ENCODE measurements at regions not wholly inside any gene's neighbourhood (a gene's known extent, or its start where the extent isn't known, plus 50 kb on each side); places are given as distances from the start of the nearest gene placed in this dataset.

DNA sequence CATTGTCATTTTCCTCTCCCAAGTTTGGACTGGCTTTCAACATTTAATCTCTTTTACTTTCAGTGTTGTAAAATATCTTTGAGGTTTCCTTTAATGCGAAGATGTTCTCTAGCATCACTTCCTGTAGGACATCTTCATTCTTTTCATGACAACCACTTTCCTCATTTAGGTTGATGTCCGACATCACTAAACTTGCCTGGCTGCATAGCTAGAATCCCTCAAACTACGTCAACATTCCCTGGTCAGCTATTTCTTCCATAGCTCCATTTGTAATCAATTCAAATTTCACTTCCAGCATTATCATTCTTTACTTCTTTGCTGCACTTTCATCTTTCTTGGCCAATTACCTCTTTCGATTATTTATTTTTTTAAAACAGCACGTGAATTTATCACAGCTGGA lies 198.6 kb upstream of the EMCN start:
- H2AFZ ChIP-seq (ENCODE audit: low read length) = no peak overlapping the region
- no peak overlapping the region for H3K4me3 ChIP-seq (ENCODE audit: low read depth, low read length, poor library complexity, severe bottlenecking)
- no peaks in the 10 kb centered on the region for H4K20me1 ChIP-seq (ENCODE audit: insufficient read depth, low read length)
- H3K79me2 ChIP-seq (ENCODE audit: insufficient read depth, low read depth, low read length) = no peaks in the 10 kb centered on the region
- no peaks in the 10 kb centered on the region for H3K9me3 ChIP-seq (ENCODE audit: low read length)
- no peak for DNase-seq (ENCODE audit: low spot score)
- ChIA-PET POLR2A (interaction anchor here (0.5 to 0.7 kb wide), 2 partner anchors 69 to 1170 kb away, joined by 3 to 5 read pairs; no protein-coding TSS in a partner anchor), CTCF (ENCODE audit: unreplicated experiment) (no interaction called here)
- no peaks in the 10 kb centered on the region for H3K9me2 ChIP-seq (ENCODE audit: insufficient read depth, low read length)
- H3K4me2 ChIP-seq (ENCODE audit: low read length) = no peak overlapping the region
- no peaks in the 10 kb centered on the region for H3K36me3 ChIP-seq (ENCODE audit: insufficient read depth, low read length)
- H3K27ac ChIP-seq (ENCODE audit: low read depth, low read length, poor library complexity, severe bottlenecking) = no peak overlapping the region
- no peak for TF ChIP-seq EZH2phosphoT487 (IDR thresholded peaks at IDR 0.05; ENCODE audit: borderline replicate concordance, low read depth, low read length)
- TF ChIP-seq, protein P1, sequence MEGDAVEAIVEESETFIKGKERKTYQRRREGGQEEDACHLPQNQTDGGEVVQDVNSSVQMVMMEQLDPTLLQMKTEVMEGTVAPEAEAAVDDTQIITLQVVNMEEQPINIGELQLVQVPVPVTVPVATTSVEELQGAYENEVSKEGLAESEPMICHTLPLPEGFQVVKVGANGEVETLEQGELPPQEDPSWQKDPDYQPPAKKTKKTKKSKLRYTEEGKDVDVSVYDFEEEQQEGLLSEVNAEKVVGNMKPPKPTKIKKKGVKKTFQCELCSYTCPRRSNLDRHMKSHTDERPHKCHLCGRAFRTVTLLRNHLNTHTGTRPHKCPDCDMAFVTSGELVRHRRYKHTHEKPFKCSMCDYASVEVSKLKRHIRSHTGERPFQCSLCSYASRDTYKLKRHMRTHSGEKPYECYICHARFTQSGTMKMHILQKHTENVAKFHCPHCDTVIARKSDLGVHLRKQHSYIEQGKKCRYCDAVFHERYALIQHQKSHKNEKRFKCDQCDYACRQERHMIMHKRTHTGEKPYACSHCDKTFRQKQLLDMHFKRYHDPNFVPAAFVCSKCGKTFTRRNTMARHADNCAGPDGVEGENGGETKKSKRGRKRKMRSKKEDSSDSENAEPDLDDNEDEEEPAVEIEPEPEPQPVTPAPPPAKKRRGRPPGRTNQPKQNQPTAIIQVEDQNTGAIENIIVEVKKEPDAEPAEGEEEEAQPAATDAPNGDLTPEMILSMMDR (conservative IDR thresholded peaks at IDR 0.05; ENCODE audit: low read length) = no peak
- BruUV-seq (replicated peaks) = no TSS peak
- H3K4me1 ChIP-seq (ENCODE audit: insufficient read depth, low read length, poor library complexity, severe bottlenecking) = no peaks in the 10 kb centered on the region
- intact Hi-C loops (cut with micrococcal nuclease; ENCODE audit: unreplicated experiment) = no loop called here

DNA sequence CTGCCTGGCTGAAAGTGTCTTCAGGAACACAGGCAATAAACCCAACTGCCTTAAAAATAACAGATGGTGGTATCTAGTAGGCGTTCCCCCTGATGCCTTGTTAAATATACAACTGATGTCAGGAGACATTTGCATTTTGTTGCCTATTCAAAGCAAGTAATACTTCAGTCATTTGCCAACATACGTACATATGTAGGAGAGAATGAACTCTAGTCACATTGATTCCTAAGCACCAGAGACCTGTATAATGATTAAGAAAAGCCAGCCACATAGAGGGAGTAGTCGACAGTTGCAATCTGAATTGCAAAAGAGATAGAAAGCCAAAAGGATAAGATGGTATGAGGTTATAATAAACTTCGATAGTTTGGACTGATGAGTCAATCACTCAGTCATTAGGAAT lies 191.0 kb upstream of the EMCN start:
- H3K27ac ChIP-seq (ENCODE audit: low read depth, low read length, poor library complexity, severe bottlenecking) = no peak overlapping the region
- TF ChIP-seq, protein P1 (conservative IDR thresholded peaks at IDR 0.05; ENCODE audit: low read length) = no peak
- no peak for TF ChIP-seq EZH2phosphoT487 (IDR thresholded peaks at IDR 0.05; ENCODE audit: borderline replicate concordance, low read depth, low read length)
- CTCF ChIA-PET (ENCODE audit: unreplicated experiment) = no interaction called here
- no peaks in the 10 kb centered on the region for H3K9me2 ChIP-seq (ENCODE audit: insufficient read depth, low read length)
- H3K36me3 ChIP-seq (ENCODE audit: insufficient read depth, low read length) = no peaks in the 10 kb centered on the region
- intact Hi-C loops (cut with micrococcal nuclease; ENCODE audit: unreplicated experiment) = no loop called here
- H3K9me3 ChIP-seq (ENCODE audit: low read length) = no peaks in the 10 kb centered on the region
- H3K4me3 ChIP-seq (ENCODE audit: low read depth, low read length, poor library complexity, severe bottlenecking) = no peak overlapping the region
- POLR2A ChIA-PET = interaction anchor here (0.7 kb wide), 1 partner anchor 130 kb away, joined by 3 read pairs; no protein-coding TSS in a partner anchor
- H3K4me1 ChIP-seq (ENCODE audit: insufficient read depth, low read length, poor library complexity, severe bottlenecking) = no peaks in the 10 kb centered on the region
- H3K79me2 ChIP-seq (ENCODE audit: insufficient read depth, low read depth, low read length) = no peaks in the 10 kb centered on the region
- no peak overlapping the region for H2AFZ ChIP-seq (ENCODE audit: low read length)
- BruUV-seq (replicated peaks) = no TSS peak
- H3K4me2 ChIP-seq (ENCODE audit: low read length) = no peak overlapping the region
- no peak for DNase-seq (ENCODE audit: low spot score)
- no peaks in the 10 kb centered on the region for H4K20me1 ChIP-seq (ENCODE audit: insufficient read depth, low read length)

DNA sequence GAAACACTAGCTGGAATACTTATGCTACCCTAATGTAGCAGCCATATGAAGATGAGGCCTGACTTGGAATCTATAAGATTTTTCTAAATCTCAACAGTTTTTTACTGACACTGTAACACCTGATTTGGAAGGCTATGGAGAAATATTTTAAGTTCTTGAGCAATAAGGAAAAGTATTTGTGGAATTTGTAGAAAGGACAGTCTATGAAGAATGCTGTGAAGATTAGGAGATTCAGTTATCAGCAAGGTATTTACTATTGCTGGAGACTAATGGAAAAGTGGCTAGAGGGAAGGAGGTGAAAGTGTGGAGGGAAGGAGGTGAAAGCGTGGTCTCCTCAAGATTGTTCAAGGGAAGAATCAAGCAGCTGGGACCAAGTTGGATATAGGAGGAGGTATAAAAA lies 190.0 kb upstream of the EMCN start:
- no peaks in the 10 kb centered on the region for H3K79me2 ChIP-seq (ENCODE audit: insufficient read depth, low read depth, low read length)
- DNase-seq (ENCODE audit: low spot score) = no peak
- H3K9me3 ChIP-seq (ENCODE audit: low read length) = no peaks in the 10 kb centered on the region
- H3K4me2 ChIP-seq (ENCODE audit: low read length) = no peak overlapping the region
- H2AFZ ChIP-seq (ENCODE audit: low read length) = no peak overlapping the region
- no peaks in the 10 kb centered on the region for H3K36me3 ChIP-seq (ENCODE audit: insufficient read depth, low read length)
- BruUV-seq (replicated peaks) = no TSS peak
- intact Hi-C loops (cut with micrococcal nuclease; ENCODE audit: unreplicated experiment) = no loop called here
- no peaks in the 10 kb centered on the region for H4K20me1 ChIP-seq (ENCODE audit: insufficient read depth, low read length)
- TF ChIP-seq, protein P1 (conservative IDR thresholded peaks at IDR 0.05; ENCODE audit: low read length) = no peak
- no peak for TF ChIP-seq EZH2phosphoT487 (IDR thresholded peaks at IDR 0.05; ENCODE audit: borderline replicate concordance, low read depth, low read length)
- no peak overlapping the region for H3K4me3 ChIP-seq (ENCODE audit: low read depth, low read length, poor library complexity, severe bottlenecking)
- H3K9me2 ChIP-seq (ENCODE audit: insufficient read depth, low read length) = no peaks in the 10 kb centered on the region
- POLR2A ChIA-PET = no interaction called here
- CTCF ChIA-PET (ENCODE audit: unreplicated experiment) = no interaction called here
- H3K27ac ChIP-seq (ENCODE audit: low read depth, low read length, poor library complexity, severe bottlenecking) = no peak overlapping the region
- no peaks in the 10 kb centered on the region for H3K4me1 ChIP-seq (ENCODE audit: insufficient read depth, low read length, poor library complexity, severe bottlenecking)

Data from OCI-LY7 (cell line).